HepG2 (cell line): ENCODE measurements at regions not wholly inside any gene's neighbourhood (a gene's known extent, or its start where the extent isn't known, plus 50 kb on each side); places are given as distances from the start of the nearest gene placed in this dataset.

ENCODE experiments used
- ELF3 ChIP-seq: IDR thresholded peaks from 2 replicates; pipeline ENCODE4 v1.6.1; 2016; ENCODE audit warnings: missing genetic modification reagents, missing compliant biosample characterization
- ESRRA ChIP-seq: sonication (generic); formaldehyde crosslinking; IDR thresholded peaks from 2 replicates; pipeline ENCODE4 v1.5.1; 2020; ENCODE audit warnings: mild to moderate bottlenecking, low read depth, missing genetic modification reagents
- FOXO1 ChIP-seq: sonication (generic); formaldehyde crosslinking; IDR thresholded peaks from 2 replicates; pipeline ENCODE4 v1.4.0; 2020; ENCODE audit warnings: missing genetic modification reagents
- HOXA3 ChIP-seq: sonication (generic); formaldehyde crosslinking; IDR thresholded peaks from 2 replicates; pipeline ENCODE4 v1.5.0; 2020; ENCODE audit warnings: missing genetic modification reagents
- MEF2D ChIP-seq: sonication (generic); formaldehyde crosslinking; IDR thresholded peaks from 2 replicates; pipeline ENCODE4 v1.5.1; 2020; ENCODE audit warnings: mild to moderate bottlenecking, missing genetic modification reagents
- NR2F6 ChIP-seq, 2 experiments: IDR thresholded peaks; 2 replicates each; pipeline ENCODE4 v1.6.1; 2016; ENCODE audit warnings: antibody characterized with exemption in 1 of 2, mild to moderate bottlenecking in 1 of 2
- POLR2G ChIP-seq: fragments of 200-400 bp; formaldehyde crosslinking; IDR thresholded peaks from 2 replicates; pipeline ENCODE4 v1.6.1; 2018; ENCODE audit warnings: mild to moderate bottlenecking, low read depth, low read length, moderate library complexity
- RARG ChIP-seq: sonication (generic); formaldehyde crosslinking; IDR thresholded peaks from 2 replicates; pipeline ENCODE4 v1.4.0; 2020; ENCODE audit warnings: low read depth, mild to moderate bottlenecking, missing genetic modification reagents
- SYNCRIP ChIP-seq: fragments of 200-400 bp; formaldehyde crosslinking; IDR thresholded peaks from 2 replicates; pipeline ENCODE4 v1.6.1; 2018; ENCODE audit warnings: mild to moderate bottlenecking, low read depth, low read length; ENCODE audit not compliant: insufficient read depth
- TARDBP ChIP-seq: sonication (generic); formaldehyde crosslinking; IDR thresholded peaks from 2 replicates; pipeline ENCODE4 v1.8.0; 2022; ENCODE audit warnings: mild to moderate bottlenecking, missing genetic modification reagents
- TCF7 ChIP-seq: sonication (generic); IDR thresholded peaks from 2 replicates; pipeline ENCODE4 v1.6.1; 2016; ENCODE audit warnings: antibody characterized with exemption, low read depth
- TGIF2 ChIP-seq: IDR thresholded peaks from 2 replicates; pipeline ENCODE4 v1.6.1; 2016; ENCODE audit warnings: control low read depth, missing compliant biosample characterization
- TOE1 ChIP-seq: sonication (generic); formaldehyde crosslinking; IDR thresholded peaks from 2 replicates; pipeline ENCODE4 v1.4.0; 2020; ENCODE audit warnings: mild to moderate bottlenecking, missing genetic modification reagents
- TOPORS ChIP-seq: sonication (generic); formaldehyde crosslinking; IDR thresholded peaks from 2 replicates; pipeline ENCODE4 v1.8.0; 2023; ENCODE audit warnings: mild to moderate bottlenecking, missing genetic modification reagents
- ZNF234 ChIP-seq: sonication (generic); formaldehyde crosslinking; conservative IDR thresholded peaks from 2 replicates; pipeline ENCODE4 v1.5.1; 2020; ENCODE audit warnings: mild to moderate bottlenecking, missing genetic modification reagents
- ZNF484 ChIP-seq: sonication (generic); formaldehyde crosslinking; IDR thresholded peaks from 2 replicates; pipeline ENCODE4 v1.5.1; 2020; ENCODE audit warnings: mild to moderate bottlenecking, low read depth, missing genetic modification reagents, borderline replicate concordance
- ZNF550 ChIP-seq: sonication (generic); formaldehyde crosslinking; IDR thresholded peaks from 2 replicates; pipeline ENCODE4 v1.4.0; 2020; ENCODE audit warnings: mild to moderate bottlenecking, missing genetic modification reagents, borderline replicate concordance
- ZNF552 ChIP-seq: sonication (generic); formaldehyde crosslinking; IDR thresholded peaks from 2 replicates; pipeline ENCODE4 v1.9.0; 2022; ENCODE audit warnings: missing genetic modification reagents, mild to moderate bottlenecking, borderline replicate concordance
- ZNF607 ChIP-seq: sonication (generic); formaldehyde crosslinking; IDR thresholded peaks from 2 replicates; pipeline ENCODE4 v1.5.1; 2020; ENCODE audit warnings: missing genetic modification reagents, mild to moderate bottlenecking, borderline replicate concordance
- ZNF629 ChIP-seq: sonication (generic); formaldehyde crosslinking; conservative IDR thresholded peaks from 2 replicates; pipeline ENCODE4 v1.5.0; 2020; ENCODE audit warnings: missing genetic modification reagents
- ZNF816 ChIP-seq: sonication (generic); formaldehyde crosslinking; IDR thresholded peaks from 2 replicates; pipeline ENCODE4 v1.8.0; 2022; ENCODE audit warnings: missing genetic modification reagents, mild to moderate bottlenecking, borderline replicate concordance
- TF ChIP-seq, protein P1 (sequence below): sonication (generic); formaldehyde crosslinking; IDR thresholded peaks from 2 replicates; pipeline ENCODE4 v1.5.0; 2020; ENCODE audit warnings: mild to moderate bottlenecking, missing genetic modification reagents, borderline replicate concordance
- TF ChIP-seq, protein P2 (sequence below): sonication (generic); formaldehyde crosslinking; IDR thresholded peaks from 2 replicates; pipeline ENCODE4 v1.5.0; 2020; ENCODE audit warnings: missing genetic modification reagents
- TF ChIP-seq, protein P3 (sequence below): sonication (generic); formaldehyde crosslinking; IDR thresholded peaks from 2 replicates; pipeline ENCODE4 v1.5.1; 2020; ENCODE audit warnings: mild to moderate bottlenecking, missing genetic modification reagents, moderate library complexity

DNA sequence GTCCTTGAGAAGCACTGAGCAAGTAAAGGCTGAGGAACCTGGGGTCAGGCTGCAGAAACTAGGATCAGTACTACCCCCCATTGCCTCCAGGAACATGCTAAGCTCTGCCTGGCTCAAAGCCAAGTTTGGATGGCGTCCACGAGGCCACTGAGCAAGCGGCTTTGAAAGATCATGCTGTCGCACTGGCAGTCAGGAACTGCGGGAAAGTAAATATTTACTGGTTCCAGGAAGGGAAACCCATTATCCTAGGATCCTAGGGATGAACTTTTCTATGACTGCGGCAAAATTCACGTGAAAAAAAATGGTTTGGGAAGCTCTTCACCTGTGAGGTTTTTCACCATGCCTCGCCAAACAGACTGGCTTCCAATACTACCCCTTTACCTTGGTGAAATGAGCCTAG is 75.3 kb upstream of the PJA2 start (continued):
- TF ChIP-seq TOPORS (CRISPR knock-in tag) (no peak), MEF2D (peak; percentile 82), TCF7 (peak; percentile 75; the same call in 1 of the 2 replicates), ZNF629 (CRISPR knock-in tag) (peak; percentile 58), FOXO1 (CRISPR knock-in tag) (peak; percentile 90; the same call in 1 of the 2 replicates), ESRRA (CRISPR knock-in tag) (peak; percentile 28; the same call in 1 of the 2 replicates), POLR2G (no peak), HOXA3 (CRISPR knock-in tag) (peak; percentile 67; the same call in 1 of the 2 replicates), ZNF607 (CRISPR knock-in tag) (peak; percentile 64; the same call in 1 of the 2 replicates), NR2F6 (IDR thresholded peaks at IDR 0.05) (0 out of 2 replicates have a peak, but pooled peaks have one; percentile 28), NR2F6 (CRISPR knock-in tag; IDR thresholded peaks at IDR 0.05) (peak; percentile 63; the same call in 1 of the 2 replicates), ZNF816 (CRISPR knock-in tag) (0 out of 2 replicates have a peak, but pooled peaks have one; percentile 61), ZNF484 (CRISPR knock-in tag) (no peak), TARDBP (peak; percentile 73; the same call in 1 of the 2 replicates), ZNF550 (CRISPR knock-in tag) (no peak), ELF3 (CRISPR knock-in tag) (peak; percentile 93), ZNF234 (CRISPR knock-in tag) (no peak), TOE1 (CRISPR knock-in tag) (0 out of 2 replicates have a peak, but pooled peaks have one; percentile 40), TGIF2 (0 out of 2 replicates have a peak, but pooled peaks have one; percentile 34), SYNCRIP (no peak), ZNF552 (CRISPR knock-in tag) (no peak), RARG (CRISPR knock-in tag) (no peak)
- TF ChIP-seq, protein P1, sequence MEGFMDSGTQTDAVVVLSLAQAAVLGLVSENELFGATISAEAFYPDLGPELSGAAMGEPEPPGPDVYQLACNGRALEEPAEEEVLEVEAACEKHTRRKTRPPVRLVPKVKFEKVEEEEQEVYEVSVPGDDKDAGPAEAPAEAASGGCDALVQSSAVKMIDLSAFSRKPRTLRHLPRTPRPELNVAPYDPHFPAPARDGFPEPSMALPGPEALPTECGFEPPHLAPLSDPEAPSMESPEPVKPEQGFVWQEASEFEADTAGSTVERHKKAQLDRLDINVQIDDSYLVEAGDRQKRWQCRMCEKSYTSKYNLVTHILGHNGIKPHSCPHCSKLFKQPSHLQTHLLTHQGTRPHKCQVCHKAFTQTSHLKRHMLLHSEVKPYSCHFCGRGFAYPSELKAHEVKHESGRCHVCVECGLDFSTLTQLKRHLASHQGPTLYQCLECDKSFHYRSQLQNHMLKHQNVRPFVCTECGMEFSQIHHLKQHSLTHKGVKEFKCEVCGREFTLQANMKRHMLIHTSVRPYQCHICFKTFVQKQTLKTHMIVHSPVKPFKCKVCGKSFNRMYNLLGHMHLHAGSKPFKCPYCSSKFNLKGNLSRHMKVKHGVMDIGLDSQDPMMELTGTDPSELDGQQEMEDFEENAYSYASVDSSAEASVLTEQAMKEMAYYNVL (CRISPR knock-in tag) = peak; percentile 85; the same call in 1 of the 2 replicates
- TF ChIP-seq, protein P2, sequence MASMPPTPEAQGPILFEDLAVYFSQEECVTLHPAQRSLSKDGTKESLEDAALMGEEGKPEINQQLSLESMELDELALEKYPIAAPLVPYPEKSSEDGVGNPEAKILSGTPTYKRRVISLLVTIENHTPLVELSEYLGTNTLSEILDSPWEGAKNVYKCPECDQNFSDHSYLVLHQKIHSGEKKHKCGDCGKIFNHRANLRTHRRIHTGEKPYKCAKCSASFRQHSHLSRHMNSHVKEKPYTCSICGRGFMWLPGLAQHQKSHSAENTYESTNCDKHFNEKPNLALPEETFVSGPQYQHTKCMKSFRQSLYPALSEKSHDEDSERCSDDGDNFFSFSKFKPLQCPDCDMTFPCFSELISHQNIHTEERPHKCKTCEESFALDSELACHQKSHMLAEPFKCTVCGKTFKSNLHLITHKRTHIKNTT (CRISPR knock-in tag) = no peak
- TF ChIP-seq, protein P3, sequence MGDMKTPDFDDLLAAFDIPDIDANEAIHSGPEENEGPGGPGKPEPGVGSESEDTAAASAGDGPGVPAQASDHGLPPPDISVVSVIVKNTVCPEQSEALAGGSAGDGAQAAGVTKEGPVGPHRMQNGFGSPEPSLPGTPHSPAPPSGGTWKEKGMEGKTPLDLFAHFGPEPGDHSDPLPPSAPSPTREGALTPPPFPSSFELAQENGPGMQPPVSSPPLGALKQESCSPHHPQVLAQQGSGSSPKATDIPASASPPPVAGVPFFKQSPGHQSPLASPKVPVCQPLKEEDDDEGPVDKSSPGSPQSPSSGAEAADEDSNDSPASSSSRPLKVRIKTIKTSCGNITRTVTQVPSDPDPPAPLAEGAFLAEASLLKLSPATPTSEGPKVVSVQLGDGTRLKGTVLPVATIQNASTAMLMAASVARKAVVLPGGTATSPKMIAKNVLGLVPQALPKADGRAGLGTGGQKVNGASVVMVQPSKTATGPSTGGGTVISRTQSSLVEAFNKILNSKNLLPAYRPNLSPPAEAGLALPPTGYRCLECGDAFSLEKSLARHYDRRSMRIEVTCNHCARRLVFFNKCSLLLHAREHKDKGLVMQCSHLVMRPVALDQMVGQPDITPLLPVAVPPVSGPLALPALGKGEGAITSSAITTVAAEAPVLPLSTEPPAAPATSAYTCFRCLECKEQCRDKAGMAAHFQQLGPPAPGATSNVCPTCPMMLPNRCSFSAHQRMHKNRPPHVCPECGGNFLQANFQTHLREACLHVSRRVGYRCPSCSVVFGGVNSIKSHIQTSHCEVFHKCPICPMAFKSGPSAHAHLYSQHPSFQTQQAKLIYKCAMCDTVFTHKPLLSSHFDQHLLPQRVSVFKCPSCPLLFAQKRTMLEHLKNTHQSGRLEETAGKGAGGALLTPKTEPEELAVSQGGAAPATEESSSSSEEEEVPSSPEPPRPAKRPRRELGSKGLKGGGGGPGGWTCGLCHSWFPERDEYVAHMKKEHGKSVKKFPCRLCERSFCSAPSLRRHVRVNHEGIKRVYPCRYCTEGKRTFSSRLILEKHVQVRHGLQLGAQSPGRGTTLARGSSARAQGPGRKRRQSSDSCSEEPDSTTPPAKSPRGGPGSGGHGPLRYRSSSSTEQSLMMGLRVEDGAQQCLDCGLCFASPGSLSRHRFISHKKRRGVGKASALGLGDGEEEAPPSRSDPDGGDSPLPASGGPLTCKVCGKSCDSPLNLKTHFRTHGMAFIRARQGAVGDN = peak; percentile 12; the same call in 1 of the 2 replicates
